ENCODE measurements at regions not wholly inside any gene's neighbourhood (a gene's known extent, or its start where the extent isn't known, plus 50 kb on each side); places are given as distances from the start of the nearest gene placed in this dataset.
A peak's percentile ranks its signal among the peaks of the same experiment; 100 is the strongest.

- Histone ChIP-seq H3K4me3 (no peak overlapping the region), H3K36me3 (no peaks in the 10 kb centered on the region), H3K9me3 (no peaks in the 10 kb centered on the region), H3K27me3 (no peaks in the 10 kb centered on the region)
- no peak for DNase-seq
Observed at GRCh38 chr6:169383265-169383664, 129.6 kb upstream of the THBS2 start.

- H3K4me3 ChIP-seq: no peak overlapping the region
- DNase-seq: no peak
- no peaks in the 10 kb centered on the region for H3K36me3 ChIP-seq
- no peaks in the 10 kb centered on the region for H3K9me3 ChIP-seq
- H3K27me3 ChIP-seq: no peaks in the 10 kb centered on the region
Observed at GRCh38 chr6:169382735-169383134, 129.1 kb upstream of the THBS2 start.

GRCh38 chr6:169381988-169382387 is 128.3 kb upstream of the THBS2 start:
- no peak overlapping the region for H3K4me3 ChIP-seq
- H3K36me3 ChIP-seq: no peaks in the 10 kb centered on the region
- H3K9me3 ChIP-seq: no peaks in the 10 kb centered on the region
- no peaks in the 10 kb centered on the region for H3K27me3 ChIP-seq
- no peak for DNase-seq

- H3K36me3 ChIP-seq: no peaks in the 10 kb centered on the region
- no peaks in the 10 kb centered on the region for H3K27me3 ChIP-seq
- DNase-seq: no peak
Observed at GRCh38 chr6:169380493-169380892, 126.8 kb upstream of the THBS2 start.

GRCh38 chr6:169379495-169380070 is 125.9 kb upstream of the THBS2 start:
- Histone ChIP-seq H3K27me3 (no peaks in the 10 kb centered on the region), H3K9me3 (peaks cover 8% of the 10 kb centered on the region; the same call in 1 of the 2 replicates), H3K4me3 (no peak overlapping the region), H3K36me3 (no peaks in the 10 kb centered on the region)
- DNase-seq: no peak

More at GRCh38 chr6:169380493-169380892, 126.8 kb upstream of the THBS2 start:
- no peak overlapping the region for H3K4me3 ChIP-seq
- H3K9me3 ChIP-seq: peaks cover 8% of the 10 kb centered on the region; the same call in 1 of the 2 replicates

- DNase-seq: no peak
- peaks cover 8% of the 10 kb centered on the region; the same call in 1 of the 2 replicates for H3K9me3 ChIP-seq
- no peaks in the 10 kb centered on the region for H3K36me3 ChIP-seq
- no peak overlapping the region for H3K4me3 ChIP-seq
- H3K27me3 ChIP-seq: no peaks in the 10 kb centered on the region
Observed at GRCh38 chr6:169378620-169379381, 125.2 kb upstream of the THBS2 start.

GRCh38 chr6:169376458-169376857 is 122.8 kb upstream of the THBS2 start:
- Histone ChIP-seq H3K36me3 (no peaks in the 10 kb centered on the region), H3K4me3 (no peak overlapping the region), H3K9me3 (peaks cover 8% of the 10 kb centered on the region; the same call in 1 of the 2 replicates), H3K27me3 (no peaks in the 10 kb centered on the region)
- no peak for DNase-seq

DNA sequence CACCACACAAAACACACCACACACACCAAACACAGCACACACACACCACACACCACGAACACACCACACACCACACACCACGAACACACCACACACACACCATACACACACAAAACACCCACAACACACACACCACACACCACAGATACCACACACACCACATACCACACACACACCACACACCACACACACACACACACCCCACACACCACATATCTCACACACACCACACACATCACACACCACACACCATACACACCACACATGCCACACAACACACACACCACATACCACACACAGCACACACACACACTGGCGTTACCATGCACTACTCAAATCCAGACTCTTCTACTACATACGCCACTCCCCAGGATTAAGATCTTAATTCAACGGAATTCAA is 118.9 kb upstream of the THBS2 start:
- no peaks in the 10 kb centered on the region for H3K27me3 ChIP-seq
- DNase-seq: no peak
- no peaks in the 10 kb centered on the region for H3K36me3 ChIP-seq
- H3K9me3 ChIP-seq: peaks cover 8% of the 10 kb centered on the region; the same call in 1 of the 2 replicates
- H3K4me3 ChIP-seq: no peak overlapping the region

- H3K9me3 ChIP-seq: peaks cover 8% of the 10 kb centered on the region; the same call in 1 of the 2 replicates
- peak; percentile 49 for DNase-seq
- H3K36me3 ChIP-seq: no peaks in the 10 kb centered on the region
- H3K4me3 ChIP-seq: no peak overlapping the region
- no peaks in the 10 kb centered on the region for H3K27me3 ChIP-seq
Observed at GRCh38 chr6:169371344-169372127, 117.9 kb upstream of the THBS2 start.

DNA sequence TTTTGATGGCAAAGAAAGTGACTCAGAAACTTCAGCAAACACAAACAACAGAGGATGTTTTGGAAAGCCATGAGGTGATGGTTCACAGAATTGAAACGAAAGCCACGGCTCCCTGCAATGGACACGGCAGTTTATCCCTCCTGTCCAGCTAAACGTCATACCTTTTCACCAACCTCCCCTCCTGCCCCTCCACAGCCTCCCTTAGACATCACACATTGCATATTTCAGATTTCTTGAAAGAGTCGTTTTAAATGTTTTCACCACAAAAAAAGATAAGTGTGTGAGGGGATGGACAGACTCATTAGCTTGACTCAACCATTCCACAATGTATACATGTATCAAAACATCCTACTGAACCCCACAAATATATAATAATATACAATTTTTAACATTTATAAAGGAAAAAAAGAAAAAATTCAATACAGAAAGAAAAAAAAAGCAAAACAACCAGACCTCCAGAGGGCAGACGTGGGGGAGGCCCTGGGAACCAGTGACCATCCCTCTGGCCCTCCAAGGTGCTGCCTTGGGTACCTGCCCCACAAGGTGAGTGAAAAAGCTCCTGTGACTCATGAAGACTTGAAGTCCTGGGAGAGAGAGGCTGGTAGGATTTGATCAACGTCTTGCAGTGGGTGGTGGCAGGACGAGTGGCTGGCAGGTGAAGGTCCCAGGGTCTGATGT is 117.2 kb upstream of the THBS2 start:
- H3K4me3 ChIP-seq: no peak overlapping the region
- no peaks in the 10 kb centered on the region for H3K27me3 ChIP-seq
- H3K9me3 ChIP-seq: peaks cover 3% of the 10 kb centered on the region; the same call in 1 of the 2 replicates
- H3K36me3 ChIP-seq: no peaks in the 10 kb centered on the region
- DNase-seq: no peak

GRCh38 chr6:169370054-169370453 is 116.4 kb upstream of the THBS2 start:
- no peaks in the 10 kb centered on the region for H3K36me3 ChIP-seq
- no peaks in the 10 kb centered on the region for H3K9me3 ChIP-seq
- DNase-seq: peak; percentile 76
- no peak overlapping the region for H3K4me3 ChIP-seq
- H3K27me3 ChIP-seq: no peaks in the 10 kb centered on the region

GRCh38 chr6:169368200-169368599 is 114.6 kb upstream of the THBS2 start:
- DNase-seq: no peak
- H3K36me3 ChIP-seq: no peaks in the 10 kb centered on the region

GRCh38 chr6:169367507-169367906 is 113.9 kb upstream of the THBS2 start:
- Histone ChIP-seq H3K4me3 (no peak overlapping the region), H3K36me3 (no peaks in the 10 kb centered on the region), H3K27me3 (no peaks in the 10 kb centered on the region), H3K9me3 (no peaks in the 10 kb centered on the region)
- no peak for DNase-seq

More at GRCh38 chr6:169368200-169368599, 114.6 kb upstream of the THBS2 start:
- H3K9me3 ChIP-seq: no peaks in the 10 kb centered on the region
- H3K27me3 ChIP-seq: no peaks in the 10 kb centered on the region
- H3K4me3 ChIP-seq: no peak overlapping the region

GRCh38 chr6:169366258-169366901 is 112.7 kb upstream of the THBS2 start:
- DNase-seq: no peak
- H3K27me3 ChIP-seq: no peaks in the 10 kb centered on the region
- H3K36me3 ChIP-seq: no peaks in the 10 kb centered on the region
- H3K4me3 ChIP-seq: no peak overlapping the region
- H3K9me3 ChIP-seq: no peaks in the 10 kb centered on the region

- Histone ChIP-seq H3K9me3 (no peaks in the 10 kb centered on the region), H3K4me3 (no peak overlapping the region), H3K36me3 (no peaks in the 10 kb centered on the region), H3K27me3 (no peaks in the 10 kb centered on the region)
- no peak for DNase-seq
Observed at GRCh38 chr6:169365567-169366257, 112.1 kb upstream of the THBS2 start.

DNA sequence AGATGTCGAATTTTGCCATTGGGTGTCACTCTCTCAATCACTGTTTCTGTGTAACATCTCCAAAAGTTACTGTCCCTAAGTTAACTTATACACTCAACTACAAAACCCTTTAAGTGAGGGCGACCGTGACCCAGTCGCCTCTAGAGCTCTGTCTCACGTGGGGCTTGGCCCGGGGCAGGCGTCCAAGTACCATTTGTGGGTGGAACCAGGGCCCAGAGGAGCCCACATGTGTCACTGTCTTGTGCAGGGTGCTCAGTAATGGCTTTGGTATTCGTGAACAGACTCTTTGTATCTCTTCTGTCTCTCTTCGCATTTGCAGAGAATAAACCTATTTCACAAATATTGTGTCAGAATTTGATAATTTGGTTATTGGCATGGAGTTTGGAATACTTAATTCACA is 109.9 kb upstream of the THBS2 start:
- H3K9me3 ChIP-seq: no peaks in the 10 kb centered on the region

More for the DNA sequence above, 109.9 kb upstream of the THBS2 start:
- H3K36me3 ChIP-seq: no peaks in the 10 kb centered on the region
- no peaks in the 10 kb centered on the region for H3K27me3 ChIP-seq
- peak; percentile 23 for DNase-seq
- H3K4me3 ChIP-seq: no peak overlapping the region
